ENCODE measurements at regions not wholly inside any gene's neighbourhood (a gene's known extent, or its start where the extent isn't known, plus 50 kb on each side); places are given as distances from the start of the nearest gene placed in this dataset.

DNA sequence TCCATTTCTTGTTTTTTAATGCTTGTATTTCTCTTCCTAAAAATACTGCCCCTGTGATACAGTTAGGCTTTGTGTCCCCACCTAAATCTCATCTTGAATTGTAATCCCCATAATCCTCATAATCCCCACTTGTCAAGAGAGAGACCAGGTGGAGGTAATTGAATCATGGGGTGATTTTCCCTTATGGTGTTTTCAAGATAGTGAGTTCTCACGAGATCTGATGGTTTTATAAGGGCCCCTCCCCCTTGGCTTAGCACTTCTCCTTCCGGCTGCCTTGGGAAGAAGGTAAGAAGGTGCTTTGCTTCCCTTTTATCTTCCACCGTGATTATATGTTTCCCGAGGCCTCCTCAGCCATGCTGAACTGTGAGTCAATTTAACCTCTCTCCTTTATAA is 227.4 kb downstream of the MAN2A1 start:
- DNase-seq (ENCODE audit: low read depth in 2 of 2, low spot score in 1 of 2), result no peak

DNA sequence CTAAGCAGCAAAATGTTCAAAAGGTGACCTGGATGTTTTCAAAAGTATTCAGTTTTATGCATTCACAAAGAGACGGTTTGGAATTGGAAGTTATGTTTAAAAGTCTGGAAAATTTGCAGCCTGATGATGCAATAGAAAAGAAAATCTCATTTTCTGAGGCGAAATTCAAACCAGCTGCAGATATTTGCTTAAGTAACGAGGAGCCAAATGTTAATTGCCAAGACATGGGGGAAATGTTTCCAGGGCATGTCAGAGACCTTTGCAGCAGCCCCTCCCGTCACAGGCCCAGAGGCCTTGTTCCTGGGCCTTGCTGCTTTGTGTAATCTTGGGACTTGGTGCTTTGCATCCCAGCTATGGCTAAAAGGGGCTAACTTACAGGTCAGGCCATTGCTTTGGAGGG is 228.2 kb downstream of the MAN2A1 start:
- DNase-seq (ENCODE audit: low read depth in 2 of 2, low spot score in 1 of 2), result no peak

GRCh38 chr5:109920736-109921135 is 231.0 kb downstream of the MAN2A1 start:
- no peak for DNase-seq (ENCODE audit: low read depth in 2 of 2, low spot score in 1 of 2)

GRCh38 chr5:109921735-109922380 is 232.1 kb downstream of the MAN2A1 start:
- DNase-seq (ENCODE audit: low read depth in 2 of 2, low spot score in 1 of 2), result peak in 1 of 2 donors; percentile 6

DNA sequence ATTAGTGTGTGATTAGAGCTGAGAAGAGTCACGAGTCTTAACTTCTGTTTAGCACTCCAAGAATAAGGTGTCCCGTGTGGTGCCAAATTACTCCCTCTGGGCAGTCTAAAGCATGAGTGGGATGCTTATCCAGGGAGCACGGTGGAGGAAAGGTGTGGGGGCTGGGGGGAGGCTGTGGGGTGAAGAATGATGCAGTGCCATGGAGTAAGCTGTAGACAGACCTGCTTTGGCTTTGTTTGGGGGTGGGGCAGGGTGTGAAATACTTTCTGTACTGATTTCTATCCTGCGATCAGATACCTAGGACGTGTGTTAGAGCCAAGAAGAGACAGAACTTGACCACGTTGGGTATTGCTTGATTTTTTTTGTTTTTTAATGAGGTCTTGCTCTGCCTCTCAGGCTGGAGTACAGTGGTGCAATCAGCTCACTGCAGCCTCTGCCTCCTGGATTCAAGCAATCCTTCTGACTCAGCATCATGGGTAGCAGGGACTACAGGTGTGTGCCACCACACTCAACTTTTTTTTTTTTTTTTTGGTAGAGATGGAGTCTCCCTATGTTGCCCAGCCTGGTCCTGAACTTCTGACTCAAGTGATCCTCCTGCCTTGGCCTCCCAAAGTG is 232.8 kb downstream of the MAN2A1 start:
- no peak for DNase-seq (ENCODE audit: low read depth in 2 of 2, low spot score in 1 of 2)

GRCh38 chr5:109923205-109923604 is 233.5 kb downstream of the MAN2A1 start:
- DNase-seq (ENCODE audit: low read depth in 2 of 2, low spot score in 1 of 2), result no peak

- DNase-seq (ENCODE audit: low read depth in 2 of 2, low spot score in 1 of 2), result no peak
These were observed 234.7 kb downstream of the MAN2A1 start for GRCh38 chr5:109924237-109925107.

DNA sequence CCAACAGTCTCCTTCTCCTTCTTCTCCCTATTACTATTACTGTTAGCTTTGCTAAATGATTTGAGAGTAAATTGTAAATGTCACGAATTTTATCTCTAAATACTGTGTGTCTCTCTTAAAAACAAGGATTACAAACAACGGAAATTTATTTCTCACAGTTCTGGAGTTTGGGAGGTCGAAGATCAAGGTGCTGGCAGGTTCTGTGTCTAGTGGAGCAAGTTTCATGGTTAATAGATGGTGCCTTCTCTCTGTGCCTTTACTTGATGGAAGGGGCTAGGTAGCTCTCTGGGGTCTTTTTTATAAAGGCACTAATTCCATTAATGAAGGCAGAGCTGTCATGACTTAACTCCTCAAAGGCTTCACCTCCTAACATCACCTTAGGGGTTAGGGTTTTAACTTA is 237.9 kb downstream of the MAN2A1 start:
- DNase-seq (ENCODE audit: low read depth in 2 of 2, low spot score in 1 of 2), result no peak

DNA sequence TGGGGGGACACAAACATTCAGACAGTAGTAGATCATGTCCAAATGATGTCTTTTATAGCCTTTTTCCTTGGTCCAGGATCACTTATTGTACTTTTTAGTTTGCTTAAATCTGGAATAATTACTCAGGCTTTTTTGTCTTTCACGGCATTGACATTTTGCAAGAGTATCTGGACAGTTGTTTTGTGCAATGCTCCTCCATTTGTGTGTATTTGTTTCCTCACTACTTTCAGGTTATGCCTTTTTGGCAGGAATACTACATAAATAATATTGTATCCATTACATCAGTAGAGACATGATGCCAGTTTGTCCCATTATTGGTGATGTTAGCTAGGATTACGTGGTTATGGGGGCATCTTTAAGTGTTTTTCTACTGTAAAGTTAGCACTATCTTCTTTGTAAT is 238.3 kb downstream of the MAN2A1 start:
- DNase-seq (ENCODE audit: low read depth in 2 of 2, low spot score in 1 of 2), result no peak

DNA sequence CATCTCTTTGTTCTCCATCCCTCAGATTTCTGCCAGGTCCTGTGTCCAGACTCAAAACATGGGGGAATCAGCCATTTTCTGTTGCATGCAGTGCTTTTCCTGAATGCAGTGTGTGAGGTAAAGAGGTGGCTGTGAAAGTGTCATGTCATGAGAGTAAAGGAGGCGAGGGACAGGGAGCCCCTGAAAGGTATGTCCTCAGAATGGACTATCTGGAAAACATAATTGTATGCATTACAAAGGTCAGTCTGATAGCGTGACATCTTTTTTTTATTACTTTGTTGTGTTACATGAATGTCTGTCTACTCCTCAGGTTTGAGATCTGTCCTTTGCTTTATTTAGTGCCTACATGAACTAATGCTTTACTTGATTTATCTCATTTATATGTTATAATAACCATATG is 239.1 kb downstream of the MAN2A1 start:
- DNase-seq (ENCODE audit: low read depth in 2 of 2, low spot score in 1 of 2), result no peak

GRCh38 chr5:109929376-109929775 is 239.6 kb downstream of the MAN2A1 start:
- DNase-seq (ENCODE audit: low read depth in 2 of 2, low spot score in 1 of 2), result no peak

DNA sequence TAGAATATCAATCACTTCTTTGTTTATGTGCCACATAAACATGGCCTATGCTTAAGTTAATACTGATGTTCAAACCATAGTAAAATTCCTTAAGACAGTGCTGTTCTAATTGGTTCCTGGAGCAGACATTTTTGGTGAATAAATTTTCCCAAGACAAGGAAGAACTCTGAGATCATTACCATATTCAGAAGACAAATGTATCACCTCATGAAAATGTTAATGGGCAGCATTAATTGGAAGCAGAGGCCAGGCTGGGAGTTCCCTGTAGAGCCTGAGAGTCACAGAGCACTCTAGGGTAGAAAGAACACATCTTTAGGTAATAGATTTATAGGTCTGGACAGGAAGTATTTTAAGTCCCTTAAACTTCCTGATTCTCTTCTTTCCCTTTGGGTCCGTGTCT is 240.2 kb downstream of the MAN2A1 start:
- no peak for DNase-seq (ENCODE audit: low read depth in 2 of 2, low spot score in 1 of 2)

DNA sequence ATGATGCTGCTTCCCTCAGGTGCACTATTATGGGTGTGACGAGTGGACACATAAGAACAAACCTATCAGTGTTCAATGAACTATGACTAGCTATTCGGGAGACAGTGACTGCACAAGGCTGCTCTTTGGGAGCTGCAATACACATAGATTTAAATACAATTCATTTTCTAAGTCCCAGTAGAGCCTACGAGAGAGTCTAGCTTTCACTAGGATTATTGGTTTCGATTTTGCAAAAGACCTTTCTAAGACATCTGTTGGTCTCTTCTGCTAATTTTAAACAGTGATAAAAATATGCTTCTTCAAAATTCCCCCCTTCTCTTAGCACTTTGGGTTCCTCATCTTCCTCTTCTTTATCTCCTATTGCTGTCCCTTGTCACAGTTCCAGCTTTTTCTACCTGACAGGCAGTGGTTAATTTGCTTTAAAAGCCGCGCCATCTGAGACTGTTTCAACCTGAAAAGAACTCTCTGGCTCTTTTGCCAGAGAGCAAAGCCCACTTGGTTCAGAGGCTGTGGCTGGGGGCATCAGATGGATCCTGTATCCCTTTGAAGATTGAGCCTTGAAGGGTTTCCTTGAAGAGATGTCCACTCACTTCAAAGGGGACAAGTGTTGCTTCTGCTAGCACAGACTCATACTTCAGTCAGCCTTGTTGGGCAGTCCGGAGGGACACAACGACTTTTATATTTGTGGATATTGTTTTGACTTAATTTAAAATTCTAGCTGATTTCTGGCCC is 241.5 kb downstream of the MAN2A1 start:
- no peak for DNase-seq (ENCODE audit: low read depth in 2 of 2, low spot score in 1 of 2)

DNA sequence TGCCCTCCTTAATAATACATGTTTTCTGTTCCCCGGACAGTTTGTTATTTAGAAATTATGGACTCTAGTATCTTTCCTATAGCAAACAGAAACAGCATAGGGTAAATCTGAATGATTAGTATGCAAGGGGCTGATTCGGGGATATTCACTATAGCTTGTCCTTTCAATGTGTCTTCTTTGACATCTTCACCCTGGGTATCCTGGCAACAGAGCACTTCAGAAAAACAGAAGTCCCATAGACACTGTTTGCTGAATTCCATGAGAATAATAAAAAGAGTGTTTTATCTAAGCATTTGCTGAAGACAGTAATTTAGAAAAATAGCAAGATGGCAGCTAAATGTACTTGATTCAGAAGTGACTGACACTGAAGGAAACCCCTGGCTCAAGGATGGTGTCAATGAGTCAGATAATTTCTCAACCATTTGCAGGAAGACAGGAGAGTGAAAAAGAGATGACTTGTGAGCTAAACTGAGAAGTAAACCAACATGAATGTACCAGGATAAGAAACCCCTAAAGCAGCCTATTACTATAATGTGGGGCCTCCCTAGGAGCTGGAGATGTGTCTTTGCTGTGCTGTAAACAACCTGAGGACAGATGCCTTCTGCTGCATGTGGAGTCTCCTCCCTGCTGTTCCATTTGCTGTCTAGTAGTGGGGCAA is 246.2 kb downstream of the MAN2A1 start:
- DNase-seq (ENCODE audit: low read depth in 2 of 2, low spot score in 1 of 2), result no peak

GRCh38 chr5:109936996-109937395 is 247.3 kb downstream of the MAN2A1 start:
- DNase-seq (ENCODE audit: low read depth in 2 of 2, low spot score in 1 of 2), result no peak

GRCh38 chr5:109937951-109938350 is 248.2 kb downstream of the MAN2A1 start:
- DNase-seq (ENCODE audit: low read depth in 2 of 2, low spot score in 1 of 2), result no peak

DNA sequence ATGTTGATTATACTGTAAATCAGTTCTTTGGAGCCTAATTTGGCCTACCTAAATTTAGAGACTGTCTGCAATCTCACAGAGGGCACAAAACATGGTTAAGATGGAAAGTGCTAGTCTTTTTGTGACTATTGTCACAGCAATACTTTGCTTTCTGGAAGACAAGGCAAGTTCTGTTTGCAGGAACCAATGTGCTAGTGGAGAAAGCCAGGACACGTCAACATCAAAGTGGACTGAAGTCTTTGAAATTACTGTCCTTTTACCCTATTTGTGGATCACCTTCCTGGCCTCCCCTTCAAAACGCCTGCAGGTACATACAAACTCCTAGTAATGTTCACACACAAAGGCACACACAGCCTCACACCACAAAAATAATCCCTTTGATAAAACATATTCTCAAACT is 248.7 kb downstream of the MAN2A1 start:
- DNase-seq (ENCODE audit: low read depth in 2 of 2, low spot score in 1 of 2), result no peak

DNA sequence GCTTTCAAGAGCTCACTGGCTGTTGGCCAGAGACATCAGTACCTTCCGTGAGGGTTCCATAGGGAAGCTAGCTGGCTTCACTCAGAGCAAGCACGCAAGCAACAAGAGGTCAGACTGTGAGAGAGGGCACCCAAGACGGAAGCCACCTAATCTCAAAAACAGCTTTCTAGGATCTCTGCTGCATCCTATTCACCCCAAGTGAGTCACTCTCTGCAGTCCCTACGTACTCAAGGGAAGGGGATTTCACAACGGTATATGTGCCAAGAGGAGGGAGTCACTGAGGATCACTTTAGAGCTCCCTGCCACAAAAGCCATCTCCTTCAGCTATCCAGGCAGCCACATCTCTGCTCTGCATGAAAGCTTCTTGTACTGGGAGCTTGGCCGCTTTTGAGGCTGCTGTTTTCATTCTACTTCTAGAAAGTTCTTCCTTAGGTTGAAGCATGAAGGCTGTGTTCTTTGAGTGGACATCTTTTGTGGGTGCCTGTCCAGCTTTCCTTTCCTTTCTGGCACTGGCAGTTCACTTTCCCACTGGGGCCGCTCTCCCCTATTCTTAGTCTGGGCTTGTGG is 249.5 kb downstream of the MAN2A1 start:
- DNase-seq (ENCODE audit: low read depth in 2 of 2, low spot score in 1 of 2), result no peak

- no peak for DNase-seq (ENCODE audit: low read depth in 2 of 2, low spot score in 1 of 2)
These were observed 252.9 kb downstream of the MAN2A1 start for GRCh38 chr5:109942646-109943045.

GRCh38 chr5:109943701-109944235 is 254.0 kb downstream of the MAN2A1 start:
- no peak for DNase-seq (ENCODE audit: low read depth in 2 of 2, low spot score in 1 of 2)
